HG03025 (cell line): ENCODE measurements at regions not wholly inside any gene's neighbourhood (a gene's known extent, or its start where the extent isn't known, plus 50 kb on each side); places are given as distances from the start of the nearest gene placed in this dataset.

Experiments
- ATAC-seq: cut with Tn5 transposase; IDR thresholded peaks from one replicate; pipeline ENCODE4 v1.9.1; 2021; ENCODE audit warnings: mild to moderate bottlenecking, moderate library complexity; ENCODE audit not compliant: unreplicated experiment, low FRiP score

- ATAC-seq, result no peak
Measured at GRCh38 chr7:109964780-109965179, 1126.1 kb upstream of the LRRN3 start.

- ATAC-seq, result no peak
Measured at GRCh38 chr7:109967406-109967805, 1123.5 kb upstream of the LRRN3 start.

GRCh38 chr7:109983618-109984017, 1107.3 kb upstream of the LRRN3 start:
- no peak for ATAC-seq

- no peak for ATAC-seq
Measured at GRCh38 chr7:109984729-109985128, 1106.2 kb upstream of the LRRN3 start.

GRCh38 chr7:109986701-109987100, 1104.2 kb upstream of the LRRN3 start:
- ATAC-seq, result no peak

GRCh38 chr7:109996411-109996810, 1094.5 kb upstream of the LRRN3 start:
- no peak for ATAC-seq

- ATAC-seq, result no peak
Measured at GRCh38 chr7:109996927-109997326, 1094.0 kb upstream of the LRRN3 start.

- no peak for ATAC-seq
Measured at GRCh38 chr7:109997837-109998236, 1093.1 kb upstream of the LRRN3 start.

GRCh38 chr7:110001254-110001938, 1089.5 kb upstream of the LRRN3 start:
- ATAC-seq, result no peak

- ATAC-seq, result no peak
Measured at GRCh38 chr7:110003827-110004226, 1087.1 kb upstream of the LRRN3 start.

GRCh38 chr7:110007320-110008063, 1083.4 kb upstream of the LRRN3 start:
- ATAC-seq, result no peak

GRCh38 chr7:110010359-110010758, 1080.6 kb upstream of the LRRN3 start:
- peak; percentile 57 for ATAC-seq

- no peak for ATAC-seq
Measured at GRCh38 chr7:110017405-110017804, 1073.5 kb upstream of the LRRN3 start.

- ATAC-seq, result no peak
Measured at GRCh38 chr7:110027385-110027784, 1063.5 kb upstream of the LRRN3 start.

- no peak for ATAC-seq
Measured at GRCh38 chr7:110043519-110043918, 1047.4 kb upstream of the LRRN3 start.

GRCh38 chr7:110050785-110051184, 1040.1 kb upstream of the LRRN3 start:
- no peak for ATAC-seq

- ATAC-seq, result no peak
Measured at GRCh38 chr7:110051372-110051771, 1039.6 kb upstream of the LRRN3 start.

- no peak for ATAC-seq
Measured at GRCh38 chr7:110056331-110056730, 1034.6 kb upstream of the LRRN3 start.

- no peak for ATAC-seq
Measured at GRCh38 chr7:110058401-110058800, 1032.5 kb upstream of the LRRN3 start.

GRCh38 chr7:110061387-110061786, 1029.5 kb upstream of the LRRN3 start:
- ATAC-seq, result peak; percentile 99

- ATAC-seq, result no peak
Measured at GRCh38 chr7:110065121-110065520, 1025.8 kb upstream of the LRRN3 start.

GRCh38 chr7:110066843-110067242, 1024.1 kb upstream of the LRRN3 start:
- ATAC-seq, result no peak
